ENCODE measurements at regions not wholly inside any gene's neighbourhood (a gene's known extent, or its start where the extent isn't known, plus 50 kb on each side); places are given as distances from the start of the nearest gene placed in this dataset.

- H3K4me3 ChIP-seq (ENCODE audit: insufficient read depth, low read length, poor library complexity, severe bottlenecking), result no peak overlapping the region
- no peak for TF ChIP-seq CTCF (IDR thresholded peaks at IDR 0.05; ENCODE audit: insufficient read depth, low read length, poor library complexity, severe bottlenecking)
- no peak for TF ChIP-seq EZH2phosphoT487 (conservative IDR thresholded peaks at IDR 0.05; ENCODE audit: low read length)
- H2AFZ ChIP-seq (ENCODE audit: low read depth, low read length, severe bottlenecking), result no peak overlapping the region
- no peaks in the 10 kb centered on the region for H3K9me3 ChIP-seq (ENCODE audit: insufficient read depth, low read length)
- no peak overlapping the region for H3K4me2 ChIP-seq (ENCODE audit: low read depth, low read length, poor library complexity, severe bottlenecking)
- no peaks in the 10 kb centered on the region for H3K9me2 ChIP-seq (replicated peaks; ENCODE audit: insufficient read depth, low read length)
- no peak overlapping the region for H3K27ac ChIP-seq (ENCODE audit: low read depth, low read length)
- H3K9ac ChIP-seq (ENCODE audit: low read length), result no peak overlapping the region
- no peaks in the 10 kb centered on the region for H4K20me1 ChIP-seq (ENCODE audit: low read depth, low read length)
- H3K36me3 ChIP-seq (ENCODE audit: low read length), result no peaks in the 10 kb centered on the region
- no peaks in the 10 kb centered on the region for H3F3A ChIP-seq (ENCODE audit: insufficient read depth)
- H3K79me2 ChIP-seq (ENCODE audit: insufficient read depth, low read length), result no peaks in the 10 kb centered on the region
- H3K27me3 ChIP-seq (ENCODE audit: low read length), result no peaks in the 10 kb centered on the region
These were observed 194.1 kb downstream of the MIB1 start for GRCh38 chr18:21934766-21935015.

GRCh38 chr18:21943456-21943855 is 202.9 kb downstream of the MIB1 start:
- no peak for TF ChIP-seq EZH2phosphoT487 (conservative IDR thresholded peaks at IDR 0.05; ENCODE audit: low read length)
- TF ChIP-seq CTCF (IDR thresholded peaks at IDR 0.05; ENCODE audit: insufficient read depth, low read length, poor library complexity, severe bottlenecking), result no peak
- Histone ChIP-seq H3K27me3 (ENCODE audit: low read length) (no peaks in the 10 kb centered on the region), H3K79me2 (ENCODE audit: insufficient read depth, low read length) (no peaks in the 10 kb centered on the region), H3K4me2 (ENCODE audit: low read depth, low read length, poor library complexity, severe bottlenecking) (no peak overlapping the region), H3K4me3 (ENCODE audit: insufficient read depth, low read length, poor library complexity, severe bottlenecking) (no peak overlapping the region), H3K9me3 (ENCODE audit: insufficient read depth, low read length) (no peaks in the 10 kb centered on the region), H3K36me3 (ENCODE audit: low read length) (no peaks in the 10 kb centered on the region), H3K9ac (ENCODE audit: low read length) (no peak overlapping the region), H3K9me2 (replicated peaks; ENCODE audit: insufficient read depth, low read length) (no peaks in the 10 kb centered on the region), H3F3A (ENCODE audit: insufficient read depth) (no peaks in the 10 kb centered on the region), H2AFZ (ENCODE audit: low read depth, low read length, severe bottlenecking) (no peak overlapping the region), H4K20me1 (ENCODE audit: low read depth, low read length) (no peaks in the 10 kb centered on the region), H3K27ac (ENCODE audit: low read depth, low read length) (no peak overlapping the region)

GRCh38 chr18:21949326-21950015 is 208.9 kb downstream of the MIB1 start:
- Histone ChIP-seq H3K79me2 (ENCODE audit: insufficient read depth, low read length) (no peaks in the 10 kb centered on the region), H2AFZ (ENCODE audit: low read depth, low read length, severe bottlenecking) (no peak overlapping the region), H3K4me3 (ENCODE audit: insufficient read depth, low read length, poor library complexity, severe bottlenecking) (no peak overlapping the region), H3K36me3 (ENCODE audit: low read length) (no peaks in the 10 kb centered on the region), H3K27ac (ENCODE audit: low read depth, low read length) (no peak overlapping the region), H3F3A (ENCODE audit: insufficient read depth) (no peaks in the 10 kb centered on the region), H3K9me3 (ENCODE audit: insufficient read depth, low read length) (no peaks in the 10 kb centered on the region), H4K20me1 (ENCODE audit: low read depth, low read length) (no peaks in the 10 kb centered on the region), H3K27me3 (ENCODE audit: low read length) (no peaks in the 10 kb centered on the region), H3K9ac (ENCODE audit: low read length) (no peak overlapping the region), H3K9me2 (replicated peaks; ENCODE audit: insufficient read depth, low read length) (no peaks in the 10 kb centered on the region), H3K4me2 (ENCODE audit: low read depth, low read length, poor library complexity, severe bottlenecking) (no peak overlapping the region)
- TF ChIP-seq EZH2phosphoT487 (conservative IDR thresholded peaks at IDR 0.05; ENCODE audit: low read length) (no peak), CTCF (IDR thresholded peaks at IDR 0.05; ENCODE audit: insufficient read depth, low read length, poor library complexity, severe bottlenecking) (no peak)
